ENCODE measurements at regions not wholly inside any gene's neighbourhood (a gene's known extent, or its start where the extent isn't known, plus 50 kb on each side); places are given as distances from the start of the nearest gene placed in this dataset.

DNA sequence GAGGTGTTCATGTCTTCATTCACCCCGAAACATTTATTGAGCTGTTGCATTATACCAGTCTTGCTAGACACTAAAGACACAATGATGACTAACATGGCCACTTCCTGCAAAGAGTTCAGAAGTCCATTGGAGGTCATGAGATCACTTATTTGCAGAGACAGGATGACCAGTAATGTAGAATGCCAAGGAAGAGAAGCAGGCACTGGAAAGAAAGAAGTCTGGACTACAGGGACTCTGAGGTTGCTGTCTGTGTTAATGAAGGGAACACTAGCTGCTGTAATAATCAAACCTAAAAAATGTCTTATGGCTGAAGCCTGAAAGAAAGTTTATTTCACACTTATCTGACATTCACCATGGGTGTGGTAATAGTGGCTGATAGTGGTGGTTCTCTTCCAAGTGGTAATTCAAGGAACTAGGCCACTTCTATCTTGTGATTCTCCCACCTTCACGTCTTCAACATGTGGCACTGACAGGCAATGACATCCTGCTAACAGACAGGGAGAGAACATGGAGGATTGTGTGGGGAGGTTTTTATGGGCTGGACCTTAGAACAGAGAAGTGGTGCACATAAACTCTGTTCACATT lies 89.2 kb upstream of the MKLN1 start:
- TF ChIP-seq SMAD4 (CRISPR knock-in tag; IDR thresholded peaks at IDR 0.05) (no peak), ZNF416 (CRISPR knock-in tag; IDR thresholded peaks at IDR 0.05) (no peak)
- TF ChIP-seq, protein P1, sequence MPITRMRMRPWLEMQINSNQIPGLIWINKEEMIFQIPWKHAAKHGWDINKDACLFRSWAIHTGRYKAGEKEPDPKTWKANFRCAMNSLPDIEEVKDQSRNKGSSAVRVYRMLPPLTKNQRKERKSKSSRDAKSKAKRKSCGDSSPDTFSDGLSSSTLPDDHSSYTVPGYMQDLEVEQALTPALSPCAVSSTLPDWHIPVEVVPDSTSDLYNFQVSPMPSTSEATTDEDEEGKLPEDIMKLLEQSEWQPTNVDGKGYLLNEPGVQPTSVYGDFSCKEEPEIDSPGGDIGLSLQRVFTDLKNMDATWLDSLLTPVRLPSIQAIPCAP (CRISPR knock-in tag; IDR thresholded peaks at IDR 0.05) = no peak

Data from WTC11 (cell line).